DOHH2 (cell line): ENCODE measurements at regions not wholly inside any gene's neighbourhood (a gene's known extent, or its start where the extent isn't known, plus 50 kb on each side); places are given as distances from the start of the nearest gene placed in this dataset.

Source experiments
- H3F3A ChIP-seq: fragments of 200-600 bp; sonication (generic), shearing (Covaris generic); 2 replicates; pipeline ENCODE4 v1.6.0; 2016; ENCODE audit warnings: antibody characterized with exemption, mild to moderate bottlenecking; ENCODE audit not compliant: control insufficient read depth, insufficient read depth
- H3K27ac ChIP-seq: fragments of 200-600 bp; sonication (generic); 2 replicates; pipeline ENCODE4 v1.5.1; 2014; ENCODE audit warnings: low read depth, mild to moderate bottlenecking, low read length, moderate library complexity
- H3K27me3 ChIP-seq: fragments of 200-600 bp; sonication (generic); 2 replicates; pipeline ENCODE4 v1.6.1; 2014; ENCODE audit warnings: mild to moderate bottlenecking, low read length, mixed read lengths; ENCODE audit not compliant: control insufficient read depth
- H3K36me3 ChIP-seq: fragments of 200-600 bp; sonication (generic); 2 replicates; pipeline ENCODE4 v1.6.1; 2014; ENCODE audit warnings: mild to moderate bottlenecking, low read length, moderate library complexity, mixed read lengths; ENCODE audit not compliant: control insufficient read depth
- H3K4me1 ChIP-seq: fragments of 200-600 bp; sonication (generic); 2 replicates; pipeline ENCODE4 v1.6.1; 2014; ENCODE audit warnings: mild to moderate bottlenecking, low read length, mixed read lengths; ENCODE audit not compliant: control insufficient read depth
- H3K4me2 ChIP-seq: fragments of 200-600 bp; sonication (generic); 2 replicates; pipeline ENCODE4 v1.6.0; 2014; ENCODE audit warnings: mild to moderate bottlenecking, low read length, moderate library complexity
- H3K4me3 ChIP-seq: fragments of 200-600 bp; sonication (generic); 2 replicates; pipeline ENCODE4 v1.5.1; 2014; ENCODE audit warnings: mild to moderate bottlenecking, low read length, mixed read lengths
- H3K79me2 ChIP-seq: fragments of 200-600 bp; sonication (generic); 2 replicates; pipeline ENCODE4 v1.6.1; 2014; ENCODE audit warnings: mild to moderate bottlenecking, low read length, mixed read lengths; ENCODE audit not compliant: control insufficient read depth
- H3K9me2 ChIP-seq: fragments of 200-600 bp; sonication (generic); replicated peaks from 2 replicates; pipeline ENCODE4 v1.6.1; 2014; ENCODE audit warnings: mild to moderate bottlenecking, low read length, mixed read lengths; ENCODE audit not compliant: control insufficient read depth
- H3K9me3 ChIP-seq: fragments of 200-600 bp; sonication (generic); 2 replicates; pipeline ENCODE4 v1.6.1; 2014; ENCODE audit warnings: antibody characterized with exemption, low read length, mixed read lengths; ENCODE audit not compliant: control insufficient read depth, insufficient read depth
- H4K20me1 ChIP-seq: fragments of 200-600 bp; sonication (generic); 2 replicates; pipeline ENCODE4 v1.6.0; 2014; ENCODE audit warnings: low read depth, mild to moderate bottlenecking, antibody characterized with exemption, low read length, moderate library complexity; ENCODE audit not compliant: control insufficient read depth, insufficient read depth
- EZH2phosphoT487 ChIP-seq: fragments of 200-600 bp; sonication (generic); IDR thresholded peaks from 2 replicates; pipeline ENCODE4 v1.6.1; 2017; ENCODE audit warnings: borderline replicate concordance, mild to moderate bottlenecking, antibody characterized with exemption, low read length, moderate library complexity, mixed read lengths
- TF ChIP-seq, protein P1 (sequence below): fragments of 200-600 bp; sonication (generic); IDR thresholded peaks from one replicate; pipeline ENCODE4 v1.5.1; 2014; ENCODE audit warnings: antibody characterized with exemption, mild to moderate bottlenecking, low read depth, low read length; ENCODE audit not compliant: poor library complexity, severe bottlenecking

- no peaks in the 10 kb centered on the region for H3K9me3 ChIP-seq
- no peaks in the 10 kb centered on the region for H3K9me2 ChIP-seq
- no peaks in the 10 kb centered on the region for H3F3A ChIP-seq
Observed at GRCh38 chr3:72669224-72669623, 179.0 kb downstream of the SHQ1 start.

GRCh38 chr3:72666447-72666755 lies 181.8 kb downstream of the SHQ1 start:
- Histone ChIP-seq H3K79me2 (no peaks in the 10 kb centered on the region), H3K27ac (no peak overlapping the region), H4K20me1 (no peaks in the 10 kb centered on the region), H3K4me2 (no peak overlapping the region), H3K9me3 (no peaks in the 10 kb centered on the region), H3K27me3 (no peaks in the 10 kb centered on the region; the same call in 1 of the 2 replicates), H3F3A (no peaks in the 10 kb centered on the region), H3K4me1 (no peaks in the 10 kb centered on the region), H3K9me2 (no peaks in the 10 kb centered on the region), H3K4me3 (no peak overlapping the region), H3K36me3 (no peaks in the 10 kb centered on the region)
- TF ChIP-seq, protein P1, sequence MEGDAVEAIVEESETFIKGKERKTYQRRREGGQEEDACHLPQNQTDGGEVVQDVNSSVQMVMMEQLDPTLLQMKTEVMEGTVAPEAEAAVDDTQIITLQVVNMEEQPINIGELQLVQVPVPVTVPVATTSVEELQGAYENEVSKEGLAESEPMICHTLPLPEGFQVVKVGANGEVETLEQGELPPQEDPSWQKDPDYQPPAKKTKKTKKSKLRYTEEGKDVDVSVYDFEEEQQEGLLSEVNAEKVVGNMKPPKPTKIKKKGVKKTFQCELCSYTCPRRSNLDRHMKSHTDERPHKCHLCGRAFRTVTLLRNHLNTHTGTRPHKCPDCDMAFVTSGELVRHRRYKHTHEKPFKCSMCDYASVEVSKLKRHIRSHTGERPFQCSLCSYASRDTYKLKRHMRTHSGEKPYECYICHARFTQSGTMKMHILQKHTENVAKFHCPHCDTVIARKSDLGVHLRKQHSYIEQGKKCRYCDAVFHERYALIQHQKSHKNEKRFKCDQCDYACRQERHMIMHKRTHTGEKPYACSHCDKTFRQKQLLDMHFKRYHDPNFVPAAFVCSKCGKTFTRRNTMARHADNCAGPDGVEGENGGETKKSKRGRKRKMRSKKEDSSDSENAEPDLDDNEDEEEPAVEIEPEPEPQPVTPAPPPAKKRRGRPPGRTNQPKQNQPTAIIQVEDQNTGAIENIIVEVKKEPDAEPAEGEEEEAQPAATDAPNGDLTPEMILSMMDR, result no peak
- TF ChIP-seq EZH2phosphoT487, result no peak

More at GRCh38 chr3:72669224-72669623, 179.0 kb downstream of the SHQ1 start:
- Histone ChIP-seq H3K27ac (no peak overlapping the region), H3K27me3 (no peaks in the 10 kb centered on the region; the same call in 1 of the 2 replicates), H3K79me2 (no peaks in the 10 kb centered on the region), H3K4me1 (peaks cover 11% of the 10 kb centered on the region), H4K20me1 (no peaks in the 10 kb centered on the region), H3K4me2 (no peak overlapping the region), H3K4me3 (no peak overlapping the region), H3K36me3 (no peaks in the 10 kb centered on the region)
- TF ChIP-seq, protein P1, result no peak
- no peak for TF ChIP-seq EZH2phosphoT487

DNA sequence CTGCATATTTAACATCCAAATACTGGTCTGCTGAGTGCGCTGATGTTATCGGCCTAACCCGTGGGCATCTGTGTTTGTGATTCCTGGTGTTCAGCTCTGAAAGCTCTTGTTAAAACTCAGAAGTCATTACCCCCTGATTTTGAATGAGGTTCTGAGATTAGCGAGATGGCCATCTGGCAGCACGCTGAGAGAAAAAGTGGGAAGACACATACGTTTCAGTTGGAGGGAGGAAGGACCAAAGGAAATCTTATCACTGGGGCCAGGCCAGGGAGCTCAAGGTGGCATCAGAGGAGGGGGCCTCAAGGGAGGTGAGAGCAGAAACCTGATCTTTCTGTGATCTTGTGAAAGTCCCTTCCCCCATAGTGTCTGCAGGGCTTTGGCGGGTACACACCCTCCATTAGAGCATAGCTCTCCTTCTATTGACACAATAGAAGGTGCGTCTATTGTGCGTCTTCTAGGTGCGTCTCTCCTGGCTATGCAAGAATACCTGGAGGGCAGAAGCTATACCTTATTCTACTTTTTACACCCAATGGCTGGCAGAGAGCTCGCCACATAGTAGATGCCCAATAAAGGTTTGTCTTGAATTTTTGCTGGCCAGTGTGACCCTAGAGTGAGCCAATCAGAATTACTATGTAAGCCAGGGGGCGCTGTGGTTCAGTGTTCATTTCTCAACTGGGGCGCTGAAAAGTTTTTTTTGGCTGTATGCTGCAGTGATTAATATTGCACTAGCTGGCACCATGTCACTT lies 182.4 kb downstream of the SHQ1 start:
- Histone ChIP-seq H3K9me2 (no peaks in the 10 kb centered on the region), H4K20me1 (no peaks in the 10 kb centered on the region), H3F3A (no peaks in the 10 kb centered on the region), H3K4me1 (no peaks in the 10 kb centered on the region), H3K27ac (no peak overlapping the region), H3K4me3 (no peak overlapping the region), H3K27me3 (no peaks in the 10 kb centered on the region; the same call in 1 of the 2 replicates), H3K9me3 (no peaks in the 10 kb centered on the region), H3K79me2 (no peaks in the 10 kb centered on the region), H3K36me3 (no peaks in the 10 kb centered on the region), H3K4me2 (no peak overlapping the region)
- TF ChIP-seq EZH2phosphoT487, result no peak
- TF ChIP-seq, protein P1, result peak; percentile 82
